GM04503 (cell line): ENCODE measurements at regions not wholly inside any gene's neighbourhood (a gene's known extent, or its start where the extent isn't known, plus 50 kb on each side); places are given as distances from the start of the nearest gene placed in this dataset.
"Not testable (repeated sequence)": the region's sequence is repeated elsewhere in the genome, so short reads cannot be mapped to it uniquely, and the experiment has no call there.

Experiments
- DNase-seq: peaks from one replicate; pipeline ENCODE4 v3.0.0-alpha.2; 2012; ENCODE audit warnings: low read depth

- DNase-seq: no peak
Measured at GRCh38 chr15:70524470-70524869, 238.9 kb downstream of the UACA start.

GRCh38 chr15:70523616-70524015, 239.7 kb downstream of the UACA start:
- no peak for DNase-seq

- no peak for DNase-seq
Measured at GRCh38 chr15:70523192-70523591, 240.2 kb downstream of the UACA start.

GRCh38 chr15:70522323-70522966, 240.9 kb downstream of the UACA start:
- DNase-seq: no peak

- no peak for DNase-seq
Measured at GRCh38 chr15:70521576-70522322, 241.6 kb downstream of the UACA start.

GRCh38 chr15:70519616-70520015, 243.7 kb downstream of the UACA start:
- no peak for DNase-seq

GRCh38 chr15:70519004-70519365, 244.4 kb downstream of the UACA start:
- DNase-seq: no peak

- DNase-seq: no peak
Measured at GRCh38 chr15:70518201-70519003, 245.0 kb downstream of the UACA start.

- no peak for DNase-seq
Measured at GRCh38 chr15:70517194-70517590, 246.2 kb downstream of the UACA start.

GRCh38 chr15:70516408-70517193, 246.8 kb downstream of the UACA start:
- no peak for DNase-seq

- no peak for DNase-seq
Measured at GRCh38 chr15:70514251-70514650, 249.1 kb downstream of the UACA start.

- DNase-seq: no peak
Measured at GRCh38 chr15:70513819-70514218, 249.5 kb downstream of the UACA start.

- DNase-seq: no peak
Measured at GRCh38 chr15:70512772-70513362, 250.5 kb downstream of the UACA start.

- DNase-seq: not testable (repeated sequence)
Measured at GRCh38 chr15:70511972-70512587, 251.3 kb downstream of the UACA start.

- no peak for DNase-seq
Measured at GRCh38 chr15:70510433-70510832, 252.9 kb downstream of the UACA start.

- no peak for DNase-seq
Measured at GRCh38 chr15:70509731-70510143, 253.6 kb downstream of the UACA start.

- DNase-seq: no peak
Measured at GRCh38 chr15:70509282-70509662, 254.1 kb downstream of the UACA start.

- no peak for DNase-seq
Measured at GRCh38 chr15:70508561-70509281, 254.6 kb downstream of the UACA start.

- DNase-seq: no peak
Measured at GRCh38 chr15:70507772-70508371, 255.5 kb downstream of the UACA start.
